CD4-positive, alpha-beta T cell (primary cell): ENCODE measurements at regions not wholly inside any gene's neighbourhood (a gene's known extent, or its start where the extent isn't known, plus 50 kb on each side); places are given as distances from the start of the nearest gene placed in this dataset.

Experiments
- ATAC-seq: fragments of 200-7000 bp; cut with Tn5 transposase; one replicate; pipeline ENCODE4 v1.10.0; 2022; ENCODE audit warnings: mild to moderate bottlenecking; ENCODE audit not compliant: poor library complexity
- CTCF ChIA-PET: fragments of 350-600 bp; sonication (Branson Sonifier 250); formaldehyde crosslinking; loops from one replicate; lab custom pipeline; 2021; ENCODE audit warnings: antibody characterized with exemption, inconsistent platforms; lab: Charles Lee
- POLR2A ChIA-PET: fragments of 350-600 bp; sonication (Branson Sonifier 250); formaldehyde crosslinking; loops from one replicate; lab custom pipeline; 2021; ENCODE audit warnings: antibody characterized with exemption, inconsistent platforms; lab: Charles Lee
- DNase-seq, 14 experiments: peaks; one replicate each; pipeline ENCODE4 v3.0.0-alpha.2; 2013 to 2020; ENCODE audit warnings: mixed read lengths in 2 of 14
- H3K27ac ChIP-seq, 2 donors: one replicate each; pipeline versions ENCODE4 v1.5.1 to v1.7.0; 2013; ENCODE audit warnings: low read length in 2 of 2, low read depth in 1 of 2, mild to moderate bottlenecking in 1 of 2
- H3K27me3 ChIP-seq, 2 experiments: 1 replicate in 1 of 2; 2 replicates in 1 of 2; pipeline versions ENCODE4 v1.6.1 to v1.7.0; 2013; ENCODE audit warnings: low read length in 2 of 2, control low read depth in 1 of 2, mild to moderate bottlenecking in 1 of 2, moderate library complexity in 1 of 2; ENCODE audit not compliant: insufficient read depth in 2 of 2, control insufficient read depth in 1 of 2
- H3K36me3 ChIP-seq: one replicate; pipeline ENCODE4 v1.6.1; 2013; ENCODE audit warnings: low read length, control low read depth; ENCODE audit not compliant: insufficient read depth
- H3K4me1 ChIP-seq: one replicate; pipeline ENCODE4 v1.6.1; 2013; ENCODE audit warnings: low read length, control low read depth; ENCODE audit not compliant: insufficient read depth
- H3K4me3 ChIP-seq: one replicate; pipeline ENCODE4 v1.5.1; 2013; ENCODE audit warnings: mild to moderate bottlenecking, low read length, moderate library complexity
- H3K9me3 ChIP-seq, 2 experiments: 1 replicate in 1 of 2; 2 replicates in 1 of 2; pipeline versions ENCODE4 v1.6.1 to v1.7.0; 2013; ENCODE audit warnings: low read length in 2 of 2, mild to moderate bottlenecking in 2 of 2, control low read depth in 1 of 2, moderate library complexity in 1 of 2; ENCODE audit not compliant: control insufficient read depth in 1 of 2, insufficient read depth in 1 of 2
- H3K27ac Mint-ChIP-seq: one replicate; pipeline ENCODE4 v1.8.0; 2020; ENCODE audit warnings: mixed read lengths
- H3K27me3 Mint-ChIP-seq: one replicate; pipeline ENCODE4 v1.8.0; 2021; ENCODE audit warnings: mixed read lengths
- H3K36me3 Mint-ChIP-seq: one replicate; pipeline ENCODE4 v1.8.0; 2021; ENCODE audit warnings: low read depth, mixed read lengths
- H3K4me1 Mint-ChIP-seq: one replicate; pipeline ENCODE4 v1.8.0; 2021; ENCODE audit warnings: low read depth, mixed read lengths
- H3K4me3 Mint-ChIP-seq: one replicate; pipeline ENCODE4 v1.8.0; 2020; ENCODE audit warnings: mild to moderate bottlenecking, mixed read lengths
- H3K9me3 Mint-ChIP-seq: one replicate; pipeline ENCODE4 v1.8.0; 2020; ENCODE audit warnings: mixed read lengths
- CTCF ChIP-seq: fragments of 200-600 bp; IDR thresholded peaks from one replicate; pipeline ENCODE4 v1.8.0; 2022; ENCODE audit warnings: antibody characterized with exemption, mild to moderate bottlenecking
- intact Hi-C, 2 experiments: fragments of 100-400 bp; cut with DNase I in 1 of 2; cut with micrococcal nuclease in 1 of 2; formaldehyde crosslinking; loops; one replicate each; pipeline versions ENCODE4 v1.15.1 to v1.9.0; 2023 to 2025; cut with DNase I, micrococcal nuclease

- no peak for TF ChIP-seq CTCF
- ATAC-seq = no peak
- Histone ChIP-seq H3K27ac (no peak overlapping the region), H3K9me3 (no peaks in the 10 kb centered on the region), H3K36me3 (no peaks in the 10 kb centered on the region), H3K27me3 (no peaks in the 10 kb centered on the region), H3K4me3 (no peak overlapping the region), H3K4me1 (no peaks in the 10 kb centered on the region)
- Mint-ChIP-seq H3K4me1 (no peaks in the 10 kb centered on the region), H3K27ac (no peak overlapping the region), H3K27me3 (peaks cover 11% of the 10 kb centered on the region), H3K36me3 (no peaks in the 10 kb centered on the region), H3K4me3 (no peak overlapping the region), H3K9me3 (no peaks in the 10 kb centered on the region)
- ChIA-PET POLR2A (no interaction called here), CTCF (no interaction called here)
- DNase-seq = no peak
- intact Hi-C loops = no loop called here
Observed at GRCh38 chr18:70416496-70416895, 127.7 kb downstream of the SOCS6 start.

- TF ChIP-seq CTCF = no peak
- no peaks in the 10 kb centered on the region for H3K9me3 ChIP-seq
- H3K36me3 ChIP-seq = no peaks in the 10 kb centered on the region
- no peaks in the 10 kb centered on the region for H3K9me3 Mint-ChIP-seq
- no peak overlapping the region for H3K4me3 Mint-ChIP-seq
- no peak overlapping the region for H3K27ac Mint-ChIP-seq
- H3K4me1 ChIP-seq = no peaks in the 10 kb centered on the region
- H3K27me3 ChIP-seq = no peaks in the 10 kb centered on the region
- no peaks in the 10 kb centered on the region for H3K4me1 Mint-ChIP-seq
- no peak for DNase-seq
- CTCF ChIA-PET = no interaction called here
- intact Hi-C loops = no loop called here
- peaks cover 11% of the 10 kb centered on the region for H3K27me3 Mint-ChIP-seq
- POLR2A ChIA-PET = interaction anchor here (0.6 kb wide), 1 partner anchor 214 kb away, joined by 3 read pairs; no protein-coding TSS in a partner anchor
- no peaks in the 10 kb centered on the region for H3K36me3 Mint-ChIP-seq
- no peak for ATAC-seq
- no peak overlapping the region for H3K27ac ChIP-seq
- no peak overlapping the region for H3K4me3 ChIP-seq
Observed at GRCh38 chr18:70415823-70416488, 127.1 kb downstream of the SOCS6 start.

GRCh38 chr18:70414315-70414900 is 125.6 kb downstream of the SOCS6 start:
- H3K4me3 ChIP-seq = no peak overlapping the region
- TF ChIP-seq CTCF = no peak
- ChIA-PET CTCF (no interaction called here), POLR2A (no interaction called here)
- no peak overlapping the region for H3K27ac ChIP-seq
- no peaks in the 10 kb centered on the region for H3K9me3 ChIP-seq
- Mint-ChIP-seq H3K4me1 (no peaks in the 10 kb centered on the region), H3K27ac (no peak overlapping the region), H3K9me3 (no peaks in the 10 kb centered on the region), H3K4me3 (no peak overlapping the region), H3K27me3 (peaks cover 16% of the 10 kb centered on the region), H3K36me3 (no peaks in the 10 kb centered on the region)
- no peaks in the 10 kb centered on the region for H3K4me1 ChIP-seq
- no peaks in the 10 kb centered on the region for H3K27me3 ChIP-seq
- ATAC-seq = no peak
- DNase-seq = no peak
- intact Hi-C loops = no loop called here
- H3K36me3 ChIP-seq = no peaks in the 10 kb centered on the region
